Right lung (tissue), 2 donors: ENCODE measurements at regions not wholly inside any gene's neighbourhood (a gene's known extent, or its start where the extent isn't known, plus 50 kb on each side); places are given as distances from the start of the nearest gene placed in this dataset.
"Not testable (repeated sequence)": the region's sequence is repeated elsewhere in the genome, so short reads cannot be mapped to it uniquely, and the experiment has no call there.

Experiments
- DNase-seq, 2 donors: peaks; one replicate each; pipeline ENCODE4 v3.0.0-alpha.2; 2013

DNA sequence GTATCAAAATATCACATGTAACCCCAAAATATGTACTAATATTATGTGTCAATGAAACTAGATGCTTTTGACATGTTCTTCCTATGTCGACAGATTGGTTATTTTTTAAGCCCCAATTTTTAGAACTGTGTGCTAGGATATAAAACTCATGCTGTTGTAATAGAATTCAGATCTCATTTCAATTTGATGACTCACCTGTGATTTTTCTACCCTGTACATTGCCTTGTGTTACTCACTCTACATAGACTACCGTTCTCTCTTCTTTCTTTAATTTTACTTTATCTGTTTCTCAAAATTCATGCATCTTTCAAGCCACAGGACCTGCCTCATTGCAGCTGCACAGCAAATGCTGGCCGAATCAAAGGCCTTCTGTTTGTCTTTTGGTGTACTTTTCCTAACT, 284.5 kb downstream of the MAT2B start:
- DNase-seq: no peak

DNA sequence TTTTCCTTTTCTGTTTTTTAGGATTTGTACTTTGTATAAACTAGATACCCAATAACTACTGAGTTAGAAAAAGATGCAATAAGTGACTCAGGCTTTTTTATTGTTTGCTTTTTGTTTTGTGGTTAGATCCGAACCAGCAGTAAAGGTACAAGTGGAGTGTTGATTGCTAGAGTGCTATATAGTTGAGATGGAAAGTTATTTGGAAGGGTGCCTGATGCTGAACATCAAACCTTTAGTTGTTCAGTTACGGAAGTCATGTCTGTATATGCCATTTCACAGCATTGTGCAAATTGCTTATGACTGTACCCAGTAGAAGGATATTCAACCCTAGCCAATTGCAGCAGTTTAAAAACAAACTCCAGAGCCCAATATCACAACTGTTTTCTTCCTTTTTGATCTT, 285.1 kb downstream of the MAT2B start:
- DNase-seq: no peak

DNA sequence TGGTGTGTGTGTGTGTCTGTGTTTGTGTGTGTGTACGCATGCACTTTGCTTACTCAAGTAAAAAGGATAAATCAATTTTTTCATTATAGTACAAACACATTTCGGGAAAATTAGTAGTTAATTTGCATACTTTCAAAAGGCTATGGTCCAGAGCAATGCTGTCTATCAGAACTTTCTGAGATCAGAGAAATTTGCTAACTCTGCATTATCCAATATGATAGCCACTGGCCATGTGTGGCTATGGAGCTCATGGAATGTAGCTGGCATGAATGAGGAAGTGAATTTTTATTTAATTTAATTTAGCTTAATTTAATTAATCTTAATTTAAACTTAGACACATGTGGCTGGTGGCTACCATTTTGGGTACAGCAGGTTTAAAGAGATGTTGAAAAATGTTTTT, 289.6 kb downstream of the MAT2B start:
- no peak for DNase-seq

DNA sequence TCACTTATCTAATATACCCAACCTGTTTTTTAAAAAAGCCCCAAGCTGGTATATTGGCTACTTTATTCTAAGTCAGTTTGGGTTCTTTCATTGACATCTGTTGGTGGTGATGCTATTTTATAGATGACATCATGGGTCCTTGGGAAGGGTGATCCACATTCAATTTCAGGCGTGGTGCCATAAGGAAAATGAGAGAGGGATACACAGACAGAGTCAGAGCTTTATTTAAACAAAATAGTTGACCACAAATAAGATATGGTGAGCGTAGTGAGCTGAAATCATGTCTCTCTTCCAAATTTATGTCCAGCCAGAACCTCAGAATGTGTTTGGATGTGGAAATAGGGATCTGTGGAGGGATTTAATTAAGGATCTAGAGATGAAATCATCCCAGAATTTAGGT, 302.4 kb downstream of the MAT2B start:
- DNase-seq: no peak

DNA sequence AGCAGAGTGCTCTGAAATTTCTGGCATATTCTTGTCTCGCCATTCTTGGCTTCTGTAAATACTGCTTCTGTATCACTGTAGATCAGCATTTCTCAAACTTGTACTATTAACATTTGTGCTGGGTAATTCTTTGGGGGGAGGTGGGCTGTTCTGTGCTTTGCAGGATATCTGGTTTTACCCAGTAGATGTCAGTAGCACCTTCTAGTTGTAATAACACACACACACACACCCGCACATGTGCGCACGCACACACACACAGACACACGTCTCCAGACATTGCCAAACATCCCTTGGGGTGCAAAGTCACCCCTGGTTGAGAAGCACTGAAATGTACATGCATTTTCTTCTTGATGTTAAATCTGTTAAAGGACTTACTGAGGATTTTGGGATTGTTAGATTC, 304.1 kb downstream of the MAT2B start:
- no peak for DNase-seq

DNA sequence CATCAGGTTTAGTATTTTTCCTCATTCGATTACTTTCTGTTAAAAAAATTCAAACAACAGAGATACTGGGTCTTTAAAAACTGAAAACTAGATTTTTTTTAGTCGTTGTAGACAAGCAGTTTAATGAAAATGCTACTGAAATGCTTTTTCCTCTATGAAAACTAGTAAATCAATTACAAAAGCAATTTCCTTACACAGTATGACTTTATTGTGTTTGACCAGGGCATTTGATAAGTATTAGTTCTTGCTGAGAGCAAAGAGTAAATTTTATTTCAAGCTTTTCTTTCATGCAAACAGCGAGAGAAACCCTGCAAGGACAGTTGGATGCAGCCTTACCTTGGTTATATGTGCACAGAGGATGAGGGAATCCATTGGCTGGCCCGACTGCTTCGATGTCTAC, 308.5 kb downstream of the MAT2B start:
- no peak for DNase-seq

DNA sequence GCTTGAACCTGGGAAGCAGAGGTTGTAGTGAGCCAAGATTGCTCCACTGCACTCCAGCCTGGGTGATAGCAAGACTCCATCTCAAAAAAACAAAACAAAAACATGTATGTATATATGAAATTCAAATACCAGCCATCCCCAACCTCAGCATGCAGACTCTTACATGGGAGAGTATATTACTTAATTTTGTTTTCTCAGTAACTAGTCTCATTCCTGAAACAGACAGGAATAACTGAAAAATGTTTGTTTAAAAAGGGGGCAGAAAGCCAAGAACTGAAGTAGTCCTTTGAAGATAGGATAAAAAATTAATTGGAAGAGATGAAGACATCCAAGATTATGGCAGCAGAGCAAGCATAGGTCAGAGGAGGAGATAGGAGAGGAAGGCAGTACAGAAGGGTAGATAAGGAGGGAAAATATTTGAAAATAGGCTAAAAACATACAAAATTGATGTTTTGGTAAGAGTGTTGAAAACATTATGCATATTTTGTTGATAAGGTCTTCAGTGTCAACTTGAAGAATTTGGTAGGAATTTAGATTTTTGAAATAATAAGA, 309.9 kb downstream of the MAT2B start:
- DNase-seq: no peak

DNA sequence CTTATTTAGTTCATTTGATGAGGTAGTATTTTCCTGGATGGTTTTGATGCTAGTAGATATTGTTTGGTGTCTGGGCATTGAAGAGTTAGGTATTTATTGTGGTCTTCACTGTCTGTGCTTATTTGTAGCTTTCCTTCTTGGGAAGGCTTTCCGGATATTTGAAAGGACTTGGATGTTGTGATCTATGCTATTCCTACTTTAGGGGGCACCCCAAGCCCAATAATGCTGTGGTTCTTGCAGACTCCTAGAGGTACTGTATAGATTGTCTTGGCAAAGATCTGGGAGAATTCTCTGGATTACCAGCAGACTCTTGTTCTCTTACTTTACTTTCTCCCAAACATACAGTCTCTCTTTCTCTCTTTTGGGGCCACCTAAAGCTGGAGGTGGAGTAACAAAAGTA, 315.7 kb downstream of the MAT2B start:
- no peak for DNase-seq

DNA sequence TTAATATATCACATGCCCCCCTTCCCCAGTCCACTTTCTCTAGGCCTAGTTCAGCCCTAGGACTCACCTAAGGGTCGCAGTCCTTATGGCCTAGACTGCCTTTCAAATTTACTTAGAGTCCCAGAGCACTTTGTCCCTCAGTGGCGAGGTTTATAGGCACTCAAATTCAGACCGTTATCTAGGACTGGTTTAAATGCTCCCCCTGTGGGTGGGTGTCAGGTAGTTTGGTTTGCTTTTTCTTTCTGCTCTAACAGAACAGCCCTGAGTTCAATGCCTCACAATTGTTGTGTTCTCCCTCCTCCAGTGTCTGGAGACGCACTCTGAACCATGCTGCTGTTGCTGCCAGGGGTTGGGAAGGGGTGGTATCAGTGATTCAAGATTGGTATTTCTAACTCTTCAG, 317.1 kb downstream of the MAT2B start:
- DNase-seq: no peak

DNA sequence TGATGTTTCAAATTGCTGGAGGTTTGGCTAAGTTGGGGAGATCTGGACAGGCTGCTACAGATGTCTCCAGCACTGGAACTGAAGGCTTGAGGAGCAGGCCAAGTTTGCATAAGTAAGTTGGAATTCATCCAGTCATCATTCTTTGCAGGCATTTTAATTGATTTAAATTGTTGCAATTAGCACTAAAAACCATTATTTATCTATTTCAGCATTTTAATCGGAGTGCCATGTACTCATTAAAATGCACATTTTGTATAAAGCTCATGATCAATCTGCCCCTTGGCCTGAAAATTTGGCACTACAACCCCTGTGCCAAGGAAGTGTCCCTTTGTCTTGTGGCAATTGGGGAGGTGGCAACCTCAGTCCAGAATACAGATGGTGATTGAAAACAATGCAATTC, 320.2 kb downstream of the MAT2B start:
- DNase-seq: no peak

DNA sequence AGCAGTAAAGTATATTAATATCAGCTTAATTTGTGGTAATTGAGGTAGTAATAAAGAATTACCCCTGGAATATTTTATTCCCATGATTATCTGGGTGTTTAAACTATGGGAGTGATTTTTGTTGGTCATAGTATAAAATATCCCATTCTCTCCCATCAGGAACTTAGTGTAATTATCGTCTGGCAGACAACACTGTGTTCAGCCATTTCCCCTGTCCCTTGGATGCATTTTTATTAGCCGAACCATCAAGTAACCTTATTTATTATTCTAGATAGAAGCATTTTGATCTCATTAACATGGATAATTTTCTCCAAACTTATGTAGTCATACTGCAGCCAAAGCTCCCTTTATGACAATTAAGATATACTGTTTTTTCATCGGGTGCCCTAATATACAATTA, 320.8 kb downstream of the MAT2B start:
- no peak for DNase-seq

DNA sequence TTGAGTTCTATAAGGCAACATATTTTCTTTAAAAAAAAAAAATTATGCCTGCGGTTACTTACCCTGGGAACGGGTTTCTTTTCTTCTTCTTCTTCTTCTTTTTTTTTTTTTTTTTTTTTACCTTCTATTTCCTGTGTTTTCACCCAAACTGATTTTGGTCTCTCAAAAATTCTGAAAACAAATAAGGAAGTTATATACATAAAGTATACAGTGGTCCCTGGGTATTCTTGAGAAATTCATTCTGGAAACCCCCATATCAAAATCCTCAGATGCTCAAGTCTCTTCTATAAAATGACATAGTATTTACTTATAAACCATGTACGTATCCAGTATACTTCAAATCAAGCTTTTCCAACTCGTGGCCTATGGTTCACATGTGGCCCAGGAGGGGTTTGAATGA, 326.7 kb downstream of the MAT2B start:
- no peak for DNase-seq

DNA sequence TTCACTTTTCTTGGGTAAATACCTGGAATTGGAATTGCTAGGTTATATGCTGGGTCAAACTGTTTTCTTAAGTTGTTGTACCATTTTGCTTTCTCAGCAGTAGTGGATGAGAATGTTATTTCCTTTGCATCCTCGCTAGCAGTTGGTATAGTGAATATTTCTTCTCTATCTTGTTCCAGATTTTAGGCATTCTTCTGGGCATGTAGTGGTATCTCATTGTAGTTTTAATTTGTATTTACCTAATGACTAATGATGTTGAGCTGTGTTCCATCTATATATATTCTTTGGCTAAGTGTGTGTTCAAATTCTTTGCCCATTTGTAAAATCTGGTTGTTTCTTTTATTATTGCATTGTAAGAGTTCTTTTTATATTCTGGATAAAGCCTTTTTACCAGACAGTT, 333.3 kb downstream of the MAT2B start:
- no peak for DNase-seq

DNA sequence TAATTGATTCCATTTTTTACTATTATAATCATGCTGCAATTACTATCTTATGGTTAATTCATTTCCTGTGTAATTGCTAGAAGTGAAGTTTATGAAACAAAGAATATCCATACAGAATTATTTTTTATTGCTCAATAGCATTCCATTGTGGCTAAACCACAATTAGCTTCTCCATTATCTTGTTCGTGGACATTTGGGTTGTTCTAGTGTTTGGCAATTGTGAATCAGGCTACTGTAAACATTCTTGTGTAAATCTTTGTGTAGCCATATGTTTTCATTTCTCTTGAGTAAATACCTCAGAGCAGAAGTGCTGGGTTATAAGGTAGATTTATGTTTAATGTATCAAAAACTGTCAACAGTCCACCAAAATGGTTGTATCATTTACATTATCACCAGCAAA, 341.1 kb downstream of the MAT2B start:
- no peak for DNase-seq

DNA sequence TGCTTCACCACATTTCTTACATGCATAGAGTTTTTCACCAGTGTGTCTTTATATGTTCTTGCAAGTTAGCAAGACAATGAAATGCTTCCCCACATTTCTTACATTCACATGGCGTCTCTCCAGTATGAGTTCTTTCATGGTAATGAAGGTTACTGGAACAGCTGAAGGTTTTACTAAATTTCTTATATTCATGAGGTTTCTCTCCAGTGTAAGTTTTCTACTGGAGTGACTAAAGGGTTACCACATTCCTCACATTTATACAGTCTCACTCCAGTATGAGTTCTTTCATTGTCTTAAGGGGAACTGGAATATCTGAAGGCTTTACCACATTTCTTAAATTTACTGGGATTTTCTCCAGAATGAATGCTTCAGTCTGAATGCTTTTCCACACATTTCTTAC, 350.3 kb downstream of the MAT2B start:
- DNase-seq: no peak

DNA sequence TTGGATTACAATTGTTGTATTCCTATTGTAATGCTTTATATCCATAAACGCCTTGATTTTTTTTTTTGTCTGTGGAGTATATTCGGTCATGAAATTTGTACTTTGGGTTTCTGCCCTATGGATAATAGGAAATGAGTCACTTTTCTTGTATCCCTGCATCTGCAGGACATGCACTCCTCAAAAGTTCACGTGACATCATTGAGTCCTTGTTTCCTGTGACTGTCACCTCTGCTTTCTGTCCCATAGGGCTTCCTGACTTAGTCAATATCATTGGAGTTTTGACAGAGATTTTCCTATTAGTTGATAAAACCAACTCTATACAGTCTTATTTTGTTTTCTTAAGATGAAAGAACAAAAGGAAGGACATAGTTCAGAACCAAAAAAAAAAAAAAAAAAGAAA, 356.3 kb downstream of the MAT2B start:
- no peak for DNase-seq

DNA sequence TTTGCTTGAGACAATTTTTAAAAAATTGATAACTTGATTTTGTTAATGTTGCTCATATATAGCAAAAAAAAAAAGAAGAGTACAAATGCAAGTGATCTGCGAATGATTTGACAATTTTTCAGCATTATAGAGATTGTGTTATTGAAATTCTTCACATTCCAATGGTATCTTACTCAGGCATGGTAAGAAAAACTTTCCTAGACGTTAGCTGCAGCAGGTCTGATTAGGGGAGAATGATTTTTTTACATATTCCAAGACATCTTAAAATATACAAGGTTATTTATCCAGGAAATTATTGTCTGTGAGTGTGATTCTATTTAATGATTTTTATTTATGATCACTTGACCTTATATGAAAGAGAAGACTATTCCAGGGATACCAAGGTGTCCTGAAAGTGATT, 361.9 kb downstream of the MAT2B start:
- DNase-seq: no peak

DNA sequence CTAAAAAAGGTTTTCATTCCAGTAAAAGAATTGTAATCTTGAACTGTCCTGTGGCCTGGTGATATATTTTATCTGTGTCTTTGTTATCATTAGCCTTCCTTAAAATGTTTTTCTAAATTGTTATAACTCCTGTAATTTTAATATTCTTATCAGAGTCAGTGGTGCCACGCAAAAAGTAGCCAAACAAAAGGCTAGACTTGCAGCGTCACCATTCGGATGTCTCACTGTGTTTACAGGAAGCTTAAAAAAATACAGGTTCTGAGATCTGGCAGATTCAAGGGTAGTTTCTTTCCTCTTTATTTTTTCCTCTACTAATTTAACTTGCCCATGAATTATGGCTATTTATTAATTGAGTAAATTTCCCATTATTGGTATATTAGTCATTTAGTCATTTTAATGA, 362.3 kb downstream of the MAT2B start:
- no peak for DNase-seq

DNA sequence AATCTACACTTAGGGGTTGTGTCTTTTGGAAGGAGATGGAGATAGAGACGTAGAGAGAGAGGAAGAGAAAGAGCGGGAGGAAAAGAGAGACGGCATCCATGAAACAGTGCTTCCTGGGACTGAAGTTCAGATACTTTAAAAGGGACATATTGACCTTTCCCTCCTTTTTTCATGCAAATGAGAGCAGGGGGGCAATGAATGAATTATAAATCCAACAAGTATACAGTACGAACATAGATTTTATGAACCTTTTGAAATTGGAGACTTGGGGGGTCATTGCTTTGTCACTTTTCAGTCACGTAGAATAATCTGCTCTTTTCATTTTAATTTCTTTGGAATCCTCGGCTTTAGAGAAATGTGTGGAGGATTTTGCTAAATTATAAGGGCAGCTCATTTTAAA, 364.2 kb downstream of the MAT2B start:
- DNase-seq: no peak

DNA sequence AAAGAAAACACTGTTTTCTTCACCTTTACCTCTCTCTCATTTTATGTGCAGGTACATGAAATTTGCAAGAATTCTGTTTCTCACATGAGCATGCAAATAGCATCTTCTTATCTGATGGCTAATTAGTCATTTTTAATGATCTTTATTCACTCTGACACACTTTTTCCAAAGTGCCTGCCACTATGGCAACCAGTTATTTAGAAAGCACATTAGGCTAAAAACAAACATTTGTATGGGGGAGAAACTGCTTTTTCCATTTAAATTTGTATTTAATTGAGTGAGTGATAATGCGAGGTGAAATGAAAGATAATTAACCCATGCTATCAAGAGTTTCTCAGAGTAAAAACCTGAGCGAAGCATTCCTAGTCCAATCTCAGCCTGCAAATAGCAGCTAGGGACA, 365.0 kb downstream of the MAT2B start:
- no peak for DNase-seq

DNA sequence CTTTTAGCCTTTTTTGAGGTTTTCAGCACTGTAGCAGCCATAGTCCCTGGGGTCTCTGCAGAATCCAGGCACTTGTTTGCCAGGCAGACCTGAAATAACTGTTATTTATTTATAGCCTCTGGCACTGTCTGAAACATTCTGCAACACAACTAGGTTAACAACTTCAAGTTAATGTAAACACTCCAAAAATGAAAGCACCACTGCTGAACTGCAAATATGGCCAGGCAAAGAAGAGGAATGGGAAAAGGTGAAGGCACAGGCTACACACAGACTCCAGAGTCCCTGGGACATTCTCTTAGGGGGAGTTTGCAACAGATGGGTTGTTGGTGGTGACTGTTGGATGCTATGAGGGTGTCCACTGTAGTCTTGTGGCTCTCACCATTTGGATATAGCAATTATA, 369.0 kb downstream of the MAT2B start:
- DNase-seq: no peak

DNA sequence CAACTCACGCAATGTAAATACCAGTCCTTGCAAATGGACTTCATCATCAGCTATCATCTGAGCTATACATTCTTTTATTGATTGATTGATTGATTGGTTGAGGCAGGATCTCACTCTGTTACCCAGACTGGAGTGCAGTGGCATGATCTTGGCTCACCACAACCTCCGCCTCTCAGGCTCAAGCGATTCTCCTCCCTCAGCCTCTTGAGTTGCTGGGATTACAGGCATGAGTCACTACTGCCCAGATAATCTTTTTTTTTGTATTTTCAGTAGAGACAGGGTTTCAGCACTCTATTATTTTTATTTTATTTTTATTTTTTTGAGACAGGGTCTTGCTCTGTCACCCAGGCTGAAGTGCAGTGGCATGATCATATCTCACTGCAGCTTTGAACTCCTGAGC, 369.5 kb downstream of the MAT2B start:
- not testable (repeated sequence) for DNase-seq

DNA sequence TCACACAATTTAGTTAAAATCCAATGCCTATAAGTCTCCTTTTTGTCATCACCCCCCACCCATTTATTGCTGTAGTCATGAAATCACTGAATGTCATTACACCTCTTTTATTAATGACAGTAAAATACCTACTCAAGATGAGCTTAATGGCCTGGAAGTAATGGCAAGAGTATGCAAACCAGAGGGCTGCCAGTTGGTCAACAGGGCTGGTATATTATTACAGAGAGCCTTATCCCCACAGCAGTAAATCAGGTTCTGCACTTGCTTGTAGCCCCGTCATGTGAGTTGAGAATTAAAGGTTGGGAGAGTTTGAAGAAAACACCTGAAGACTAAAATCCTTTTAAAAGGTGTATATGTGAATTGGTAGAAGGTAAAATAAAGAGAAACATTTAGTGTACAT, 372.4 kb downstream of the MAT2B start:
- no peak for DNase-seq

DNA sequence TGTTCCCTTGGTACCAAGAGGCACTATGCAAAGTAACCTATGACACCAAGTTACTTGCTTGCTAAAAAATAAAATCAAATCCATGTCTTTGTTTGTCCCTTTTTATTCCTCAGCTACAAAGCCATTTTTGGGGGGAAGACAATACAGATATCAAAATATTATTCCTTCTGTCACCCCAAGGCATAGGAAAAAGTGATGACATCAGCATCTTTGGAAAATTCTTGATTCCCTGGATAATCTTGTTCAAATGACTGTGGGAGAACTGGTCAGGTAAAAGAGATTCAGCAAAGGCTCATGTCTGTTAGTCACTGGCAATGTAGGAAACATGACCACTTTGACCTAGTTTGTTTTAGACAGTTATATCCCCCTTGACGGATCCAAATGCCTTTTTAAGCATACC, 373.1 kb downstream of the MAT2B start:
- DNase-seq: no peak

DNA sequence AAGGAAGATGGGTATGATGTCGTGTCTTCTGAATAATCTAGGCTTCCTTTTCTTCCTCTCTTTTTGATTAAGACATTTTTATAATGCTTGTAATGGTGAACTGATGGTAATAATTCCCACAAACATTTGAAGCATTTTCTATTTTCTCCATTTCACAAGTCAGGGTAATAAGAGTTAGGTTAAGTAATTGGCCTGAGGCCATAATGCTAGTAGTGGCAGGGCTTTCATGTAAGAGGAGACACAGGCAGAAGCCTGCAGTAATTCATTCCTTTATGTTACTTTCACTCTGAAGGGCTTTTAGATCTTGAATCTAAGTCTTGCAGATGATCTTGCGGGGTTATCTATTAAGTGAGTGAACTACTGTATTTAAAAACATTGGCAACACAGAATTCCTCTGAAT, 374.9 kb downstream of the MAT2B start:
- DNase-seq: no peak
